Right hindlimb (tissue), 1 donor: ENCODE measurements at regions not wholly inside any gene's neighbourhood (a gene's known extent, or its start where the extent isn't known, plus 50 kb on each side); places are given as distances from the start of the nearest gene placed in this dataset.

Source experiments
- DNase-seq: peaks from one replicate; pipeline ENCODE4 v3.0.0-alpha.2; 2018

DNA sequence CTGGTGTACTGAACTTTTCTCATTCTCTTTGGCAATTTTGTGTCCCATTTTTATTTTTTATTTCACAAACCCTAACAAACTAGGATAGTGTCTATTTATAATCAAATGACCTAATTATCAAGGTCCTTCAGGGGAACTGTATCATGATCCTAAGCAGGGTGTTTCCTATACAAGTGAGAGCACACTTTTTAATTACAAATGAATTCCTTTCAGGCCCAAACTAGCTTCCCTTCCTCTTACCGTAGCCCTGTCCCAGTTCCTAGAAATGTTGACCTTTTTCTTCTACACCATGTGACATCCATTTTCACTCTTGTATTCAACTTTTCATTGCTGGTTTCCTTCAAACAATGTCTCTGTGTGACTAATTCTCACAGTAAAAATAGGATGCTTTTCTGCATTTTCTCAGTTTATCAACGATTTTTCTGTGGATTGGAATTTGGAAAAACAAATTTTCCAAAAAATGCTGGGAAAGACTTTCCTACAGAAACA is 411.4 kb downstream of the CCDC91 start:
- DNase-seq: no peak

DNA sequence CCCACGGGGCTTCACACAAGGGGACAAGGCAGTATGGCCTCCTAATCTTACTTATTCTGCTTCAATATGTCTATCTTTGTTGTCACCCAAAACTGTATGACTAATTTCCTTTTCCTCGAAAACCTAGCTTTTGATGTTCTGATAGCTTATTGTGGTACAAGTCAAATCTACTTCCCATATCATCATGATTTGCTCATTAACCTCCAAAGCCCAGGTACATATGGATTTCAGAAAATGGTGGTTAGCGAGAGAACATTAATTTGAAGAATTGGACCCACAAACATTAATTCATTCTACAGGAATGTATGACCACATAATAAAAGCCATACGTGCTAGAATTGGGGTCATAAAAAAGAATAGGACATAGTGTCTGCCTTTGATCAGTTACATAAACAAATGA is 412.5 kb downstream of the CCDC91 start:
- no peak for DNase-seq

DNA sequence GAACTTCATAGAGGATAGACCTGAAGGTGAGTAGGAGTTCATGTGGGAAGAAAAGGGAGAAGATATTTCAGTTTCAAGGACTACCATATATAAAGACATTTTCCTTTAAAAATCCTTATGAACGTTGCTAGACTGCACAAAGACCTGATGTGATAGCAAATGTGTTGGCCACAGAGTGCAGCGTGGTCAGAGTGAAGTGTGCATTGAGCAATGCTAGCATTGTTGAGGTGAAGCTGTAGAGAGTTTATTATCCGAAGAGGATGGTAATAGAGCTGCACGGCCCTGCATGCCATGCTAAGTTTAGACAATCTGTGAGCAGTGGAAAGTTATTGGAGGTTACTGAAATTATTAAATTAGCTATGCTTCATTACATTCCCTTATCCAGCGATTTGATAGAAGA is 413.0 kb downstream of the CCDC91 start:
- DNase-seq: no peak

GRCh38 chr12:28603801-28604200 is 413.5 kb downstream of the CCDC91 start:
- DNase-seq: no peak

GRCh38 chr12:28604240-28604639 is 414.0 kb downstream of the CCDC91 start:
- DNase-seq: no peak

GRCh38 chr12:28606967-28607557 is 416.8 kb downstream of the CCDC91 start:
- DNase-seq: no peak

DNA sequence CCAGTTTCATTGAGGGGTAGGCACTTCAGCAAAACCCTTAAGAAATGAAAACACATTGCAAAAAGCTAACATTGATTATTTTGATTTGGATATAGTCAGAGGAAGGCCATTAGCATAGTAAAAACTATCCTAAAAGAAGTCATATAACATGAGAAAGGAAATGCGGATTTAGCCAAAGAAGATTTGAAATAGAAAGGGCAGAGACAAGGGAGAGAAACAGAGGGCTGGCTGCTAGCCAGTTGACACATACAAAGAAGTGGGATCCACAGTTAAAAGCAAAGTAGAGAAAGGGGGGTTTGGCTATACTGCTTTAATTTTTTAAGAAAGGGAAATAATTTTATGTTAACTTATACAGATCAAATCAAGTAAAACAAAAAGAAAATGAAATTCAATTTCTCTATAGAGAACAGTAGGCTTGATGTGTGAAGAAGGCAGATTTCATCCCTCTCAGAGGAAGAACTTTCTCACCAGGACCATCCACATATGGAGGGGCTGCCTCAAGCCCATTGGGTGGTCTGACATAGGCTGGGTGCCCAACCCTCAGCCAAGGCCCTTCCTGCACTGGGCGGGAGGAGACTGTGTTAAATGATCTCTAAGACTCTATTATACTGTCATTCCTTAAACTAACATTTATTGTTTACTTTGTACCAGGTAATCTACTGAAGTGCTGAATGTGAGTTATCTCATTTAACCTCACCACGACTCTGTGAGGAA is 420.3 kb downstream of the CCDC91 start:
- DNase-seq: peak; percentile 20

DNA sequence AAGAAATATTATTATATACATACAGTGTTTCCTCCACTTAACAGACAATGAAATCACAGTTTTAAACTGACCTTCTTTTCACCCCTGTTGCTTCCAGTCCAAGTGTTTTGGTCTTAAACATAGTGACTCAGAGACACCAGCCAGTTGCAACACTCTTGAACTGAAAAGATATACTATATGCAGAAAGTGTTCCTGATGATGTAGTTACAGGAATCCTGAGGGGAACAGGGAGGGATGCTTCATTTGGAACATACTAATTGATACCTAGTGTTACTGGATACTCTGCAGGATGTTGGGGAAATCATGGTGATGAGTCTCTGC is 420.8 kb downstream of the CCDC91 start:
- no peak for DNase-seq

- no peak for DNase-seq
Measured at GRCh38 chr12:28611449-28611848, 421.2 kb downstream of the CCDC91 start.

- no peak for DNase-seq
Measured at GRCh38 chr12:28618171-28618570, 427.9 kb downstream of the CCDC91 start.

DNA sequence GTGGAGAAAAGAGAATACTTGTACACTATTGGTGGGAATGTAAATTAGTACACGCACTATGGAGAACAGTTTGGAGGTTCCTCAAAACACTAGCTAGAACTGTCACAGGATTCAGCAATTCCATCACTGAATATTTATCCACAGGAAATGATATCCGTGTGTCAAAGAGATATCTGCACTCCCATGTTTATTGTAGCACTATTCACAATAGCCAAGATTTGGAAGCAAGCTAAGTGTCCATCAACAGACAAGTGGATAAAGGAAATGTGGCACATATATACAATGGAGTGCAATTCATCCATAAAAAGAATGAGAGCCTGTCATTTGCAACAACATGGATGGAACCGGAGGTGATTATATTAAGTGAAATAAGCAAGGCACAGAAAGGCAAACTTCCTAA is 428.5 kb downstream of the CCDC91 start:
- no peak for DNase-seq

DNA sequence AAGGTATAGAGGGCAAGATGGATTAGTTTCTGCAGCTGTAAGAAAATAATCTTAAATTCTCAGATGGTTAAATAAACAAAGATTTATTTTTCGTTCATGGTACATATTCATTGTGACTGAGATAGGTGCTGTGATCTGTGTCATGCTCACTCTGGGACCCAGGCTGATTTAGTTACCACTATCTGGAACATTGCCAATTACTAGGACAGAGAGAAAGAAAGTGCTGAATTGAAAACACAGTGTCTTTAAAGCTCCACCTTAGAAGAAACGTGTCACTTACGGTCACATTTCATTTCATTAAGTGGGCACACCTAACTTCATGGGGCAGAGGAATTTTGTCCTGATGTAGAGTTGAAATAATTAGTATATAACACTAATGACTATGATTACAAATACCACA is 430.0 kb downstream of the CCDC91 start:
- DNase-seq: no peak

DNA sequence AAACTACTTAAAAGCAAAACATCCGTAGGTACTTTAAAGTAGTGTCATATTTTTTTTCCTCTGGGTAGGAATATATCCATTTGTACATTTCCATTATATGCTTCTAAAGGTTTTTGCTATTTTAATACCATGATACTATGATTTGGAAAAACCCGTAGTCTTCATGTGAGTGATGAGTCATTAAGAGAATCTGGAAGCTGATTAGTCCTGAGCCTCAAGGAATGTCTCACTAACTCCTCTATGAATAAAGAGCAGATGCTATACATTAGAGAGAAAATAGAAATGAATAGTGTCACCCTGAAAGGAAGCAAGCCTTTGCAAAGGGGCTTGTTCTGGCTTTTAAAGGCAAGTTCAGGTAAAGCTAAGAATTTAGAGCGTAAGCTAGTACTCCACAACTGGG is 432.1 kb downstream of the CCDC91 start:
- DNase-seq: no peak

- no peak for DNase-seq
Measured at GRCh38 chr12:28626504-28626903, 436.2 kb downstream of the CCDC91 start.

DNA sequence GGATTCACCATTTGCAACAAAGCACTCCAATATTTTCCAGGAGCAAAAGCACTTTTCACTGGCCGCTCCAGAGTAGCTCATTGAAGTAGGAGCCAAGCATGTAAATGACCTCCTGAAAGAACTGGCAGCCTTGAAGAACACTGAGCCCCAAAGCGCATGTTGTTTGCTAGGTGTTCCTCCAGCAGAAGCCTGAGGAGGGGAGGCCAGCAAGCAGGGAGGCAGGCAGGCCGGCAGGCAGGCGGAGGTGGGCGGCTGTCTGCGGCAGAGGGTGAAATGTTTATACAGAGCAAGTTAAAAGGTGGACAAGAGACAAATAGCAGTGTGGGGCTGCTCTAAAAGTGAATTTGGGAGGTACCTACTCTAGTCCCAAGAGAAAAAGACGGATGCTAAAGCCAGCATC is 439.4 kb downstream of the CCDC91 start:
- DNase-seq: no peak

GRCh38 chr12:28631831-28632230 is 441.6 kb downstream of the CCDC91 start:
- no peak for DNase-seq

- DNase-seq: no peak
Measured at GRCh38 chr12:28640519-28640918, 450.3 kb downstream of the CCDC91 start.

GRCh38 chr12:28645436-28645835 is 455.2 kb downstream of the CCDC91 start:
- no peak for DNase-seq

DNA sequence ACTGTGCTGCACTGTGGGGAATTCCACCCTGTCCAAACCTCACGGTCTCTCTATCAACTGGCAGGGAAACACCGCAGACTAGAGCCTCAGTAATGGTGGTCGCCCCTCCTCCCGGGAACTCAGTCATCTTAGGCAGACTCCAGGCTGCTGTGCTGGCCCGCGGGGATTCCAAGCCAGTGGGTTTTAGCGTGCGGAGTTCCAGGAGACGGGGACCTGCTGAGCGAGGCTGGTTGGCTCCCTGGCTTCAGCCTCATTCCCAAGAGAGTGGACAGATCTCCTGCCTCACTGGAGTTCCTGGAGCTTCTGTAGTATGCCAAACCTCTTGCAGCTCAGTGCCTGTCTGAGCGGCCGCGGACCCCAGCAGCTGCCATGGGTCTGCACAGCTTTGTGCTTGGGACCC is 455.6 kb downstream of the CCDC91 start:
- no peak for DNase-seq

DNA sequence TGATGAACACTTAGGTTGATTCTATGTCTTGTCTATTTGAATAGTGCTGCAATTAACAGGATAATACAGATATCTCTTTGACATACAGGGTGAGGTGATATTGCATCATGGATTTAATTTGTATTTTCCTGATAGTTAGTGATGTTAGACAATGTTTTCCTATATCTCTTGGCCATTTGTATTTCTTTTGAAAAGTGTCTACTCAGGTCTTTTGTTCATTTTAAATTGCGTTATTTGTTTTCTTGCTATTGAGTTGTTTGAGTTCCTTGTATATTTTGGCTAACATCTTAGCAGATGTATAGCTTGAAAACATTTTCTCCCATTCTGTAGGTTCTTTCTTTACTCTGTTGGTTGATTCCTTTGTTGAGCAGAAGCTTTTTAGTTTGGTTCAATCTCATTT is 460.6 kb downstream of the CCDC91 start:
- DNase-seq: no peak

- no peak for DNase-seq
Measured at GRCh38 chr12:28652239-28652638, 462.0 kb downstream of the CCDC91 start.

DNA sequence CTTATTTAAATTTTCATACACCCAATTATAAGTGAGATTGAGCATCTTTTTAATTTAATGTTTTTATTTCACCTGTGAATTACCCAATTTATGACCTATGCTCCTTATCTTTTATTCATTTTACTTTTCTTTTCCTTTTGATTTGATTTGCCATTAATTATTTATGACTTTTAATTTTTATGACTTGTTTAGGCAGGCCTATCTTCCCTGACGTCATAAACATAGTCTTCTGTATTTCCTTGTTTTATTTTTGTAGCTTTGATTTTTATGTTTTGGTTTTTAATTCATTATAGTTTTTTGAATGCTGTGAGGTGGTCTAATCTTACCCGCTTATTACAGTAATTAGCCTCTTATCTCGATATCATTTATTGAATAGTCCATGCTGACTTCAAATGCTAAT is 467.1 kb upstream of the FAR2 start:
- DNase-seq: no peak

DNA sequence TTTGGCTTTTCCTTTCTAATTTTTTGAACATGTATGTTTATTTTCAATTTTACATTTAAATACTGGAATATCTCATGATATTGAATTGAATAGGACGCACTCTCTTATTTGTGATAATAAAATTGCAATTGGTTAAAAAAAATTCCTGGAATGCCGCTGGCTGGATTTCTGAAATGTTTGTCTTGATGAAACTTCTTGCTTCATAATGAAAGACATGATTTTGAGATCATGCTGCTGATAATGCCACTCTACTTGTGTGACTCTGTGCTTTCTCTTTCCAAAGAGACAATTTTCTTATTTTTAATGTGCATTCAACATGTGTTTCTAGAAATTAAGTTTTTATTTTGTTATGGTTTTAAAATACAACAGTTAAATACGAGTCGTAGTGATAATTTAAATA is 465.7 kb upstream of the FAR2 start:
- no peak for DNase-seq

DNA sequence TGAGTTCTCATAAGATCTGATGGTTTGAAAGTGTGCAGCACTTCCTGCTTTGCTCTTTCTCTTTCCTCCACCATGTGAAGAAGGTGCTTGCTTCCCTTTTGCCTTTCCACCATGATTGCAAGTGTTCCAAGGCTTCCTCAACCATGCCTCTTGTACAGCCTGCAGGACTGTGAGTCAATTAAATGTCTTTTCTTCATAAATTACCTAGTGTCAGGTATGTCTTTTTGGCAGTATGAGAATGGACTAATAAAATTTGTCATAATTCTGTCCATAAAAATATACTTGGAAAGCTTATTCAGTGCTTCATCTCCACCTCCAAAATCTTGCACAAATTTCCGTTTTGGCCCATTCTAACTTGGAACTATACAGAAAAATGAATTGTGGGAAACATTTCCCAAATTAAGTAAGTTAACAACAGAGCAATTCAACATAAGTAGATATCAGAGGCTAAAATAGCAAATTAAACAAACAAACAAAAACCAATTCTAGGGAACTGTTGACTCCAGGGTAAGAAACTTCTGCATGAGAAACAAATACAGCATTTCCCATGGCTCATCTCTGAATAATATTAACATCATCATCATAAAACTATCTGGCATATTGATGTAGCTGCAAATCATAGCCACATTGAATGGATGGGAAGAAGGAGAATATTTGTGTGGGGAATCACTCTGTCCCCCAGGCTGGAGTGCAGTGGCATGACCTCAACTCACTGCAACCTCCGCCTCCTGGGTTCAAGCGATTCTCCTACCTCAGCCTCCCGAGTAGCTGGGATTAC is 459.5 kb upstream of the FAR2 start:
- DNase-seq: no peak
